ENCODE measurements at regions not wholly inside any gene's neighbourhood (a gene's known extent, or its start where the extent isn't known, plus 50 kb on each side); places are given as distances from the start of the nearest gene placed in this dataset.

DNA sequence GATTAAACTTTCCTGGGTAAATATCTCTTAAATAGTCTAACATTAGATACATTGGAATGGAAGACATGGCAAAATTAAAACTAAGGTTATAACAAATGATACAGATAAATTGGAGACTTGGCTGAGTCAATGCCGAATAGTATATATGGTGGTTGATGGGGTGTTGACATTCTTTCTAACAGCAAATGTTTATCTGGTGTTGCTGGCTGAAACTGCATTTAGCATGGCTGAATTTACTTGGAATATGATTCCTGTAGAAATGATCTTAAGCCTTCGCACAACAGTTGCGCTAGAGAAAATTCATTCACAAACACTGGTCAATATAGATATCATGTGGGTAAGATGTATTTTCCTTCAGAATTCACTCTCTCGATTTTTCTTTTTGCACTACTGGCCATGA lies 646.0 kb upstream of the CXADR start:
- Histone ChIP-seq H4K20me1 (no peaks in the 10 kb centered on the region), H3K4me1 (peaks cover 0 to 13% (median 0%) of the 10 kb centered on the region in 10 experiments; a peak in 5 of 20 replicates), H3K4me3 (no peak overlapping the region), H3K9me3 (replicated peaks in 1 of 11) (no peaks in the 10 kb centered on the region), H3K27me3 (no peaks in the 10 kb centered on the region), H3K9ac (no peak overlapping the region), H3K4me2 (no peak overlapping the region), H3K36me3 (no peaks in the 10 kb centered on the region), H3K27ac (no peak overlapping the region)
- no peak for TF ChIP-seq Cebpa-rat (IDR thresholded peaks at IDR 0.05)

DNA sequence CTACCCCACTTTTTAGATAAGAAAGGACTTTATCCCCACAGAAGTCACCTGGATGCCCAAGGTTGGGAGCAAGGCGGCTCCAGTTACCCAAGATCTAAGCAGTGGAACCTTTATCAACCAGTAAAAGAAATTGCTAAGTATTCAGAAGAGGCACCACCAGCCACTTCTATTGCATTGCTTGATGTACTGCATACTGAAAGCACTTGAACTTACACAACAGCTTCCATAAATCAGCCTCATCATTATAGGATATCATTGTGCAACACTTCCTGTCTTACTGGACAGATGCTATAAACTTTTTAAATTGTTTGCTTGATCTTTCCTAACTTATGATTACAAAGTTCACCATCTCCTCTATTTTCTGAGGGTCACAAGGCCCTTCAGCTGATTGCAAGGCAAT lies 642.7 kb upstream of the CXADR start:
- H3K27me3 ChIP-seq, result no peaks in the 10 kb centered on the region
- peak in 1 of 11 experiments; percentile 22; a peak in 1 of 22 replicates for TF ChIP-seq Cebpa-rat (IDR thresholded peaks at IDR 0.05)
- peaks cover 0 to 13% (median 0%) of the 10 kb centered on the region in 10 experiments; a peak in 5 of 20 replicates for H3K4me1 ChIP-seq
- H3K9me3 ChIP-seq (replicated peaks in 1 of 11), result no peaks in the 10 kb centered on the region
- no peaks in the 10 kb centered on the region for H4K20me1 ChIP-seq
- H3K4me2 ChIP-seq, result peak overlapping the region in 3 of 11 experiments; percentile 7 to 39 (median 32); a peak in 4 of 22 replicates
- no peak overlapping the region for H3K4me3 ChIP-seq
- peak overlapping the region in 1 of 11 experiments; percentile 12; a peak in 1 of 22 replicates for H3K27ac ChIP-seq
- H3K9ac ChIP-seq, result no peak overlapping the region
- no peaks in the 10 kb centered on the region for H3K36me3 ChIP-seq

DNA sequence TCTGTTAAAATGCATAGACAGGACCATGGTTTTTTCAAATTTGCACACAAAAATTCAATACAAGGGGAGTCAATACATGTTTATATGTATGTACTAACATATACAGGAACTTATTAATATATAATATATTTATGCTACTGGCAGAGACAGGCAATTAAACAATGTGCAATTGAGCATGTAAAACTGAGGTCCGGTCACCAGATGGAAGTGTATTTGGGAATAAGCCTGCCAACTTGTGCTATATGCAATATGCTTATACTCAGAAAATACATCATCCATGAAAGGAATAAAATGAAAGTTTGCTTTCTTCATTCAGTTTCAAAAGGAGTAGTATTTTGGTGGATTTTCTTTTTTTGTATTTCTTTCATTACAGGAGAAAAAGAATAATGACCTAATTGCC lies 640.2 kb upstream of the CXADR start:
- H3K27ac ChIP-seq, result no peak overlapping the region
- H3K4me2 ChIP-seq, result no peak overlapping the region
- no peaks in the 10 kb centered on the region for H4K20me1 ChIP-seq
- H3K9ac ChIP-seq, result no peak overlapping the region
- H3K27me3 ChIP-seq, result no peaks in the 10 kb centered on the region
- H3K36me3 ChIP-seq, result no peaks in the 10 kb centered on the region
- no peaks in the 10 kb centered on the region for H3K9me3 ChIP-seq (replicated peaks in 1 of 11)
- H3K4me3 ChIP-seq, result no peak overlapping the region
- TF ChIP-seq Cebpa-rat (IDR thresholded peaks at IDR 0.05), result no peak
- peaks cover 0 to 13% (median 0%) of the 10 kb centered on the region in 10 experiments; a peak in 5 of 20 replicates for H3K4me1 ChIP-seq

DNA sequence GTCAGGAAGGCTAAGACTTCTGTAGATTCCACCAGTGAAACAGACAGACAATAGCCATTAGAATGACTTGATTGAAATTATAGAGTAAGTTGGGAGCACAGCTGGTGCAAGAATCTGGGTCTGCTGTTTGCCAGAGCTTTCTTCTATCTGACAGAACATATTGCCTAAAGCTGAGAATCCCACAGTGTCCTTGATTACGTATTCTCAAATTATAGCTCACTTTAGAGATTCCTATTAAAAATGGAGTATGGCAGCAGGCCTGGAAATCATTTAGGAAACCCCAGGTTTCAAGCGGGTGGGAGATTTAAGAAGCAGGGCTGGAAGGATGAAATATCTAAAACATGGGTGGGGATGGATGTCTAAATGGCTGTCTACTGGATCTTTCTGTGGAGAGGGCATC lies 639.7 kb upstream of the CXADR start:
- no peak for TF ChIP-seq Cebpa-rat (IDR thresholded peaks at IDR 0.05)
- Histone ChIP-seq H3K36me3 (no peaks in the 10 kb centered on the region), H3K4me3 (no peak overlapping the region), H3K27ac (no peak overlapping the region), H3K4me2 (no peak overlapping the region), H3K4me1 (peaks cover 0 to 13% (median 0%) of the 10 kb centered on the region in 10 experiments; a peak in 5 of 20 replicates), H3K9ac (no peak overlapping the region), H4K20me1 (no peaks in the 10 kb centered on the region), H3K27me3 (no peaks in the 10 kb centered on the region), H3K9me3 (replicated peaks in 1 of 11) (no peaks in the 10 kb centered on the region)

DNA sequence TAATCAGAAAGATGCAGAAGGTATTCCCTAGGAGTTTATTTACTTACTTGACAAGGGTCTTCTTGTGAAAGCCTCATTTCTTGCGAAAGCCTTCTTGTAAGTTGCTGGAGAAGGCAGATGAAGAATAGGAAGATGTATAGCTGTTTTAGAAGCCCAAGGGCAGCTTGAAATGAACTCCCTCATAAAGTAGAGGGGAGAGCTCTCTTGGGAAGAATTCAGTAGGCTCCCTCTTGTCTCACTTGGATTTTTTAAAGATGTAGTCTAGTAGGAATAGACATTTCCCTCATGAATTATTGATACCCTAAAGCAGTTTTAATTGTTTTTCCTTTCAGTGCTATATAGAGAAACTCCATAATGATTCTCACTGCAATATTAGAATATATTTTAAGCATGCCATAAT lies 639.2 kb upstream of the CXADR start:
- TF ChIP-seq Cebpa-rat (IDR thresholded peaks at IDR 0.05), result no peak
- Histone ChIP-seq H3K4me1 (peaks cover 0 to 13% (median 0%) of the 10 kb centered on the region in 10 experiments; a peak in 5 of 20 replicates), H4K20me1 (no peaks in the 10 kb centered on the region), H3K27me3 (no peaks in the 10 kb centered on the region), H3K36me3 (no peaks in the 10 kb centered on the region), H3K27ac (no peak overlapping the region), H3K9me3 (replicated peaks in 1 of 11) (no peaks in the 10 kb centered on the region), H3K4me3 (no peak overlapping the region), H3K4me2 (no peak overlapping the region), H3K9ac (no peak overlapping the region)

DNA sequence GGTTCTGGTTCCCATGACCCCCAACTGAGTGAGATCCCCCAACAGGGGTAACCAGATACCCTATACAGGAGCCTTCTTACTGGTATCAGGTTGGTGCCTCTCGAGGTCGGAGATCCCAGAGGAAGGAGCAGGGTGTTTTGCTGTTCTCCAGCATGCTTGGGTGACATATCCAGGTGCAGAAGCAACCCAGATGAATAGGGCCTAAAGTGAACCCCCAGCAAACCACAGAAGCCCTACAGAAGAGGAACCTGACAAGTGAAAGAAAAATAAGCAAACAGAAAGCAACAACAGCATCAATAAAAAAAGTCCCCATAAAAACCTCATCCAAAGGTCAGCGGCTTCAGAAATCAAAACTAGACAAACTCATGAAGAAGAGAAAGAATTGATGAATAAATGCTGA lies 633.4 kb upstream of the CXADR start:
- no peaks in the 10 kb centered on the region for H3K36me3 ChIP-seq
- TF ChIP-seq Cebpa-rat (IDR thresholded peaks at IDR 0.05), result no peak
- no peak overlapping the region for H3K27ac ChIP-seq
- H4K20me1 ChIP-seq, result no peaks in the 10 kb centered on the region
- H3K4me2 ChIP-seq, result no peak overlapping the region
- H3K4me1 ChIP-seq, result no peaks in the 10 kb centered on the region
- H3K4me3 ChIP-seq, result no peak overlapping the region
- no peaks in the 10 kb centered on the region for H3K9me3 ChIP-seq (replicated peaks in 1 of 11)
- H3K9ac ChIP-seq, result no peak overlapping the region
- no peaks in the 10 kb centered on the region for H3K27me3 ChIP-seq

DNA sequence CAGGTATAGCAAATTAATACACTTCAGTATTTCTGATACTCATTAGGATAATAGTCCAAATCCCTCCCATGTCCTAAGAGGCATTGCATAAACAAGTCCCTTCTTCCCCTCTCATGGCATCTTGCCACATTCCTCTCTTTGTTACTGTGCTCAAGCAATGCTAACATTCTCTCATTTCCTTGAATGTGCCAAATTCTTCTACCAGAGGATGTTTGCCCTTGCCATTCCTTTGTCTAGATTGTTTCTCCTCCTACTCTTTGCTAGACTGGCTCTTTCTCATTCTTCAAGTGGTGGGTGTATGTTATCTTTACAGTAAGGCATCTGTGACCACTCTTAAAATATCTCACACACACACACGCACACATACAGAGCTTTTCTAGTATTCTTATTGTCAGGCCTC lies 621.0 kb upstream of the CXADR start:
- Histone ChIP-seq H4K20me1 (no peaks in the 10 kb centered on the region), H3K4me3 (no peak overlapping the region), H3K27ac (no peak overlapping the region), H3K9me3 (replicated peaks in 1 of 11) (no peaks in the 10 kb centered on the region; a peak in 2 of 22 replicates), H3K27me3 (no peaks in the 10 kb centered on the region), H3K36me3 (no peaks in the 10 kb centered on the region), H3K4me1 (no peaks in the 10 kb centered on the region), H3K4me2 (no peak overlapping the region), H3K9ac (no peak overlapping the region)
- no peak for TF ChIP-seq Cebpa-rat (IDR thresholded peaks at IDR 0.05)

DNA sequence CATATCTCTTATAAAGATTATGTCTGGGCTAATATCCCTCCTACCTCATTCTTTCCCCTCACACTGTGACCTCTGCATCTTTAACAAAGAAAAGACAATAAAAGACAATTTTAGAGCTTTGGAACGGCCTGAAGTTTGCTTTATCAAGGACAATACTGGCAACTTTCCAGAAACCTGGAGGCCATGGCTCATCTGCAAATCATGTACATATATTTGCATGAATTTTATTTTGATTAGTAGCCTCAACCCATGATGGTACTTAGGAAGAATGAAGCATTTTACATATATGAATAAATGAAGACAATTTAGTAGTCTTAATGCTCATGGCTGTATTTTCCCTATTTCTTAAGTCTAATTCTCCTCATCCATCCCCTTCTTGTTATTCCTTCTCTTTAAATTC lies 612.2 kb upstream of the CXADR start:
- no peaks in the 10 kb centered on the region for H3K4me1 ChIP-seq
- H3K4me2 ChIP-seq, result no peak overlapping the region
- H3K27me3 ChIP-seq, result no peaks in the 10 kb centered on the region
- H3K9ac ChIP-seq, result no peak overlapping the region
- no peaks in the 10 kb centered on the region for H3K9me3 ChIP-seq (replicated peaks in 1 of 11)
- no peak for TF ChIP-seq Cebpa-rat (IDR thresholded peaks at IDR 0.05)
- no peak overlapping the region for H3K27ac ChIP-seq
- no peak overlapping the region for H3K4me3 ChIP-seq
- H4K20me1 ChIP-seq, result no peaks in the 10 kb centered on the region
- no peaks in the 10 kb centered on the region for H3K36me3 ChIP-seq

DNA sequence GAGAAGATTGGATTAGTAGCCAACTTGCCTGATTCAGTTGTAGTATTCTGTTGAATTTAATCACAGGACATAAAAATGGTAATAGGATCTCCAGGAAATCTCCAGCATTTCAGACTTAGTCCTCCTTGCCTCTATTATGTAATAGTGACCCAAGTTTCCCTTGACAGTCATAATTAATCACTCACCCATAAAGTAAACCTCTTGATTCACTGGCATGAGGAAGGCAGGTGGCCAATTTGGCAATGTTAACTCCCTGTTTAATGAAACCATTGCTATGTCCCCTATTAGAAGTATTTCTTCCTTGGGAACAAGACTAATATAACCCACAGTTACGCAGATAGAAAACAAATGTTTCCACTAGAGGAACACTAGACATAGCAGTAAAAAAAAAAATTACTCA lies 604.8 kb upstream of the CXADR start:
- H3K4me1 ChIP-seq, result no peaks in the 10 kb centered on the region
- no peak for TF ChIP-seq Cebpa-rat (IDR thresholded peaks at IDR 0.05)
- H3K9ac ChIP-seq, result no peak overlapping the region
- no peak overlapping the region for H3K4me2 ChIP-seq
- H3K27me3 ChIP-seq, result no peaks in the 10 kb centered on the region
- no peak overlapping the region for H3K4me3 ChIP-seq
- H3K36me3 ChIP-seq, result no peaks in the 10 kb centered on the region
- no peaks in the 10 kb centered on the region for H4K20me1 ChIP-seq
- H3K9me3 ChIP-seq (replicated peaks in 1 of 11), result no peaks in the 10 kb centered on the region
- no peak overlapping the region for H3K27ac ChIP-seq

DNA sequence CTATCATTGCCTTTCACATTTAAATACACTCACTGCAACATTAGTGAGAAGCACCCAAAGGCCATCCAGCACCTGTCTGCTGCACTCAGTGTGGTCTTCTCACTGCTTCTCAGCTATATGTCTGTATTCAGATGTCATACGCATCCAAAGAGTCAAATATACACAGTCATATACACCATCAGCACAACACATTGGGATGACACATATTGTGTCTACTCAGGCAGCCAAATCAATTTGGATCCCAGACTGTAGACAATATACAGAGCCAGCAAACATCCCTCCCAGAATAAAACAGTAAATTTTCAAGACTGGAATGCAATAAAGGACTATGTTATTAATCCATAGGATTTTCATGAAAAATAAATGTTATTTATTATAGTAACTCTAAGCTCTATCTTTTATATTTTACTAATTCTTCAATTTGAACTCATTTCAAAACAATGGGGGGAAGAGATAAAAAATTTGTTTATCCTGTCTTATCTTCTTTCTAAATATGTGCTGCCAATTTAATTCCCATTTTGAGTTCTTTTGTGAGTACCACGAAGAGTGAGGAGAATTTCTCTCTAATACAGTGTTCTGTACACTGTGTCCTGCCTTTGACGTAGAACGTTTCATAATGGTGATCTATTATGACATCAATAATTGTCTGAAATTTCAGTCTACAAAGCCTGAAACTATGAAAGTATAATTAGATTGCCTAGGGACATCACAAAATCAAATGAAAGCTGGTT lies 602.2 kb upstream of the CXADR start:
- Histone ChIP-seq H3K27me3 (no peaks in the 10 kb centered on the region), H3K27ac (no peak overlapping the region)
- no peak for TF ChIP-seq Cebpa-rat (IDR thresholded peaks at IDR 0.05)

More for the DNA sequence above, 602.2 kb upstream of the CXADR start:
- Histone ChIP-seq H3K36me3 (no peaks in the 10 kb centered on the region), H3K4me2 (no peak overlapping the region), H3K4me1 (no peaks in the 10 kb centered on the region), H3K9ac (no peak overlapping the region), H3K4me3 (no peak overlapping the region), H4K20me1 (no peaks in the 10 kb centered on the region), H3K9me3 (replicated peaks in 1 of 11) (no peaks in the 10 kb centered on the region)
